ENCODE measurements at regions not wholly inside any gene's neighbourhood (a gene's known extent, or its start where the extent isn't known, plus 50 kb on each side); places are given as distances from the start of the nearest gene placed in this dataset.
A peak's percentile ranks its signal among the peaks of the same experiment; 100 is the strongest.

DNA sequence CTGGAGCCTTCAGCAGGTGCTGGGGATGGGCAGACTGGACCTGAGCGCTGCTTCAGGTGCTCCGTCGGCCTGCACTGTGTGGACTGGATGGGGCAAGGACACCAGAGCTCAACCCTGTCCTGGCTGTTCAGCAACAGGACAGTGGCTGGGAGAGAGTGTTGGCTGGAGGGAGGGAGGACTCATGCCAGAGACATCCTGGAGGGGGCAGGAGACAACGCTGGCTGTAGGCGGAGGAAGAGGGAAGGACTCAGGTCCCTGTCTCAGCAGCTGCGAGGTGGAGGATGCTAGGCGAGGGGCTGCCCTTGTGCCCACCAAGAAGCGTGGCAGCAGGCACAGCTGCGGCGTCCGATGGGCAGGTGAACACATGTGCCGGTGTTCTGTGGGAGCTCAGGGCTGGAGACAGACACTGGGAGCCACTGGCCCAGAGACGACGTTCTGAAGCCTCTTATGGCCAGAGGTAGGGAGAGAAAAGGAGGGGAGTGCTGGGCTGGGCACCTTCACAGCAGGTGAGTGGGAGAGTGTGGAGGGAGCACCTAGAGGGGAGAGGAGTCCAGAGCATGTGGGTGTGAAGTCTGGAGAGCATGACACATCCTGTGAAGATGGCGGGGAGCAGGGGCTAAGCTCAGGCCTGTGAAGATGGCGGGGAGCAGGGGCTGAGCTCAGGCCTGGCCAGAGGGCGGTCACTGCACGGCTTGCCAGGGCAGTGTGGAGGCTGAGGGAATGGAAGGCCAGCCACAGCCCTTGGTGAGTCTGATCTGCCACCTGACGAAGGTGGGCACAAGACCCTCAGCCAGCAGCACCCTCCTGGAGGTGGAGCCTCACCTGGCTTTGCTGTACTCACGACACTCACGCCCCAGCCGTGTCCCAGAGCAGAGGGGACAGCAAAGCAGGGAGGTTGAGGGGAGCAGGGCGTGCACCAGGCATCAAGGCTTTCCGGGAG is 79.1 kb upstream of the FCN1 start:
- H2BK5ac ChIP-seq (ENCODE audit: low read depth, low read length, poor library complexity, severe bottlenecking), result no peak overlapping the region
- no peak overlapping the region for H3K4ac ChIP-seq (ENCODE audit: low read depth in 1 of 2, low read length in 2 of 2)
- no peak overlapping the region for H3K18ac ChIP-seq (ENCODE audit: low read depth in 1 of 2, low read length in 2 of 2)
- H3K9ac ChIP-seq (ENCODE audit: low read length), result no peak overlapping the region
- H2AFZ ChIP-seq (ENCODE audit: low read depth, low read length), result no peak overlapping the region
- no peak overlapping the region for H2BK120ac ChIP-seq (ENCODE audit: low read depth, low read length)
- no peaks in the 10 kb centered on the region for H3K79me1 ChIP-seq (replicated peaks; ENCODE audit: low read length, poor library complexity, severe bottlenecking)
- H2AK5ac ChIP-seq (ENCODE audit: low read length, severe bottlenecking), result no peak overlapping the region
- H4K8ac ChIP-seq (ENCODE audit: low read length), result no peak overlapping the region
- no peak overlapping the region for H3K27ac ChIP-seq (ENCODE audit: low read length, poor library complexity, severe bottlenecking)
- H4K91ac ChIP-seq (ENCODE audit: low read length), result no peak overlapping the region
- H2BK15ac ChIP-seq (ENCODE audit: low read depth, poor library complexity, severe bottlenecking), result no peak overlapping the region
- H3K4me3 ChIP-seq (ENCODE audit: insufficient read depth in 1 of 2, low read depth in 1 of 2, low read length in 2 of 2), result no peak overlapping the region
- H3K14ac ChIP-seq (ENCODE audit: low read length in 2 of 2), result no peak overlapping the region
- H3K4me2 ChIP-seq (ENCODE audit: low read length, poor library complexity, severe bottlenecking), result no peak overlapping the region
- H3K27me3 ChIP-seq (ENCODE audit: control insufficient read depth in 1 of 2, insufficient read depth in 1 of 2, low read length in 2 of 2), result peaks cover 0 to 28% of the 10 kb centered on the region in 2 experiments
- 77% methylated on average over 24 of the region's 24 CpGs for WGBS
- no peaks in the 10 kb centered on the region for H3K36me3 ChIP-seq (ENCODE audit: control insufficient read depth in 1 of 2, insufficient read depth in 2 of 2, low read depth in 1 of 2, low read length in 2 of 2)
- DNase-seq, result no peak
- no peaks in the 10 kb centered on the region for H3K4me1 ChIP-seq (ENCODE audit: control insufficient read depth, insufficient read depth, low read depth, low read length)
- H3K9me3 ChIP-seq (ENCODE audit: control insufficient read depth, low read length), result peaks cover 45% of the 10 kb centered on the region
- no peak overlapping the region for H2BK12ac ChIP-seq (ENCODE audit: low read length in 2 of 2)
- no peak overlapping the region for H3K23ac ChIP-seq (ENCODE audit: low read length in 2 of 2)

DNA sequence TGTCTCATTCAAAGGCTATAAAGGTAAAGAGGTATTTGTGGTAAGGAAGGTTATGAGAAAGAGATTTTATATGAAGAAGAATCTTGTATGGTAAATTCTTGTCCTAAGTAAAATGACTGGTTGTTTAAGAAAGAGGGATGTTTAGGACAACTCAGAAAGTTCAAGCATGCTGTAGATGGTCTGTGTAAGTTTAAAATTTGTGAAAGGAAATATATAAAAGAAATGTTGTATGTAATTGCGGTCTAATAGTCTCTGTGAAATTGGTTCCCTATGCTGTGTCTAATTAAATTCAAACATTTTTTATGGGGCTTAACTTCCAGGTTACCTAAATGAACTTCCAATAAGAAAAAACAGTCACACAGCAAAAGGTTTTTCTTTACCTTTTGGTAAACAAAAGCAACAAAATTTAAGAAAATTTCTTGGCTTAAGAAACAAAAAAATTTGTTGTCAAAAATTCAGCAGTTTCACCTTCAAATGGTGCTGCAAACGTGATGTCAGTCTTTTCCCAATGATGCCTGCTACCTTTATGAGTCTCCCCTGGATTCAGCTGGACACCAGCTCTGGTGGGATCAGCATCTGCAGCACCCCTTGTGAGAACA is 83.0 kb upstream of the FCN1 start:
- no peak overlapping the region for H3K23ac ChIP-seq (ENCODE audit: low read length in 2 of 2)
- H4K8ac ChIP-seq (ENCODE audit: low read length), result no peak overlapping the region

GRCh38 chr9:135001526-135001925 is 83.8 kb upstream of the FCN1 start:
- Histone ChIP-seq H3K14ac (ENCODE audit: low read length in 2 of 2) (no peak overlapping the region), H3K9me3 (ENCODE audit: control insufficient read depth, low read length) (peaks cover 50% of the 10 kb centered on the region), H3K4me2 (ENCODE audit: low read length, poor library complexity, severe bottlenecking) (no peak overlapping the region), H2BK120ac (ENCODE audit: low read depth, low read length) (no peak overlapping the region), H2AK5ac (ENCODE audit: low read length, severe bottlenecking) (no peak overlapping the region), H2BK15ac (ENCODE audit: low read depth, poor library complexity, severe bottlenecking) (no peak overlapping the region), H3K27me3 (ENCODE audit: control insufficient read depth in 1 of 2, insufficient read depth in 1 of 2, low read length in 2 of 2) (peaks cover 0 to 5% of the 10 kb centered on the region in 2 experiments), H4K8ac (ENCODE audit: low read length) (no peak overlapping the region), H3K18ac (ENCODE audit: low read depth in 1 of 2, low read length in 2 of 2) (no peak overlapping the region), H4K91ac (ENCODE audit: low read length) (no peak overlapping the region), H3K4me3 (ENCODE audit: insufficient read depth in 1 of 2, low read depth in 1 of 2, low read length in 2 of 2) (no peak overlapping the region), H3K79me1 (replicated peaks; ENCODE audit: low read length, poor library complexity, severe bottlenecking) (no peaks in the 10 kb centered on the region), H3K4ac (ENCODE audit: low read depth in 1 of 2, low read length in 2 of 2) (no peak overlapping the region), H2AFZ (ENCODE audit: low read depth, low read length) (no peak overlapping the region), H2BK12ac (ENCODE audit: low read length in 2 of 2) (no peak overlapping the region), H3K9ac (ENCODE audit: low read length) (no peak overlapping the region), H3K23ac (ENCODE audit: low read length in 2 of 2) (no peak overlapping the region), H3K27ac (ENCODE audit: low read length, poor library complexity, severe bottlenecking) (no peak overlapping the region), H3K36me3 (ENCODE audit: control insufficient read depth in 1 of 2, insufficient read depth in 2 of 2, low read depth in 1 of 2, low read length in 2 of 2) (no peaks in the 10 kb centered on the region), H2BK5ac (ENCODE audit: low read depth, low read length, poor library complexity, severe bottlenecking) (no peak overlapping the region), H3K4me1 (ENCODE audit: control insufficient read depth, insufficient read depth, low read depth, low read length) (no peaks in the 10 kb centered on the region)
- no peak for DNase-seq
- 79% methylated on average over 2 of the region's 2 CpGs for WGBS

More for the DNA sequence above, 83.0 kb upstream of the FCN1 start:
- no peak overlapping the region for H4K91ac ChIP-seq (ENCODE audit: low read length)
- no peak overlapping the region for H2BK15ac ChIP-seq (ENCODE audit: low read depth, poor library complexity, severe bottlenecking)
- no peak overlapping the region for H3K18ac ChIP-seq (ENCODE audit: low read depth in 1 of 2, low read length in 2 of 2)
- peak; percentile 0 for DNase-seq
- no peak overlapping the region for H3K4me2 ChIP-seq (ENCODE audit: low read length, poor library complexity, severe bottlenecking)
- no peaks in the 10 kb centered on the region for H3K79me1 ChIP-seq (replicated peaks; ENCODE audit: low read length, poor library complexity, severe bottlenecking)
- H2BK12ac ChIP-seq (ENCODE audit: low read length in 2 of 2), result no peak overlapping the region
- WGBS, result 29% methylated on average over 2 of the region's 2 CpGs
- no peaks in the 10 kb centered on the region for H3K36me3 ChIP-seq (ENCODE audit: control insufficient read depth in 1 of 2, insufficient read depth in 2 of 2, low read depth in 1 of 2, low read length in 2 of 2)
- H3K9ac ChIP-seq (ENCODE audit: low read length), result no peak overlapping the region
- H3K27ac ChIP-seq (ENCODE audit: low read length, poor library complexity, severe bottlenecking), result no peak overlapping the region
- no peak overlapping the region for H2BK5ac ChIP-seq (ENCODE audit: low read depth, low read length, poor library complexity, severe bottlenecking)
- no peak overlapping the region for H2AK5ac ChIP-seq (ENCODE audit: low read length, severe bottlenecking)
- H3K14ac ChIP-seq (ENCODE audit: low read length in 2 of 2), result no peak overlapping the region
- no peak overlapping the region for H2BK120ac ChIP-seq (ENCODE audit: low read depth, low read length)
- no peak overlapping the region for H3K4ac ChIP-seq (ENCODE audit: low read depth in 1 of 2, low read length in 2 of 2)
- H3K4me1 ChIP-seq (ENCODE audit: control insufficient read depth, insufficient read depth, low read depth, low read length), result no peaks in the 10 kb centered on the region
- peaks cover 0 to 8% of the 10 kb centered on the region in 2 experiments for H3K27me3 ChIP-seq (ENCODE audit: control insufficient read depth in 1 of 2, insufficient read depth in 1 of 2, low read length in 2 of 2)
- H2AFZ ChIP-seq (ENCODE audit: low read depth, low read length), result no peak overlapping the region
- peaks cover 50% of the 10 kb centered on the region for H3K9me3 ChIP-seq (ENCODE audit: control insufficient read depth, low read length)
- no peak overlapping the region for H3K4me3 ChIP-seq (ENCODE audit: insufficient read depth in 1 of 2, low read depth in 1 of 2, low read length in 2 of 2)

GRCh38 chr9:135002336-135002735 is 84.6 kb upstream of the FCN1 start:
- no peak overlapping the region for H3K9ac ChIP-seq (ENCODE audit: low read length)
- no peak overlapping the region for H2AK5ac ChIP-seq (ENCODE audit: low read length, severe bottlenecking)
- H3K36me3 ChIP-seq (ENCODE audit: control insufficient read depth in 1 of 2, insufficient read depth in 2 of 2, low read depth in 1 of 2, low read length in 2 of 2), result no peaks in the 10 kb centered on the region
- no peak overlapping the region for H2BK120ac ChIP-seq (ENCODE audit: low read depth, low read length)
- no peak overlapping the region for H3K23ac ChIP-seq (ENCODE audit: low read length in 2 of 2)
- no peak overlapping the region for H4K91ac ChIP-seq (ENCODE audit: low read length)
- no peak overlapping the region for H3K18ac ChIP-seq (ENCODE audit: low read depth in 1 of 2, low read length in 2 of 2)
- no peak overlapping the region for H2BK12ac ChIP-seq (ENCODE audit: low read length in 2 of 2)
- H3K4ac ChIP-seq (ENCODE audit: low read depth in 1 of 2, low read length in 2 of 2), result no peak overlapping the region
- WGBS, result 74% methylated on average over 4 of the region's 6 CpGs
- H3K4me1 ChIP-seq (ENCODE audit: control insufficient read depth, insufficient read depth, low read depth, low read length), result no peaks in the 10 kb centered on the region
- no peak overlapping the region for H2BK15ac ChIP-seq (ENCODE audit: low read depth, poor library complexity, severe bottlenecking)
- peaks cover 0 to 5% of the 10 kb centered on the region in 2 experiments for H3K27me3 ChIP-seq (ENCODE audit: control insufficient read depth in 1 of 2, insufficient read depth in 1 of 2, low read length in 2 of 2)
- no peak overlapping the region for H3K27ac ChIP-seq (ENCODE audit: low read length, poor library complexity, severe bottlenecking)
- H3K9me3 ChIP-seq (ENCODE audit: control insufficient read depth, low read length), result peaks cover 46% of the 10 kb centered on the region
- H3K4me2 ChIP-seq (ENCODE audit: low read length, poor library complexity, severe bottlenecking), result no peak overlapping the region
- H2BK5ac ChIP-seq (ENCODE audit: low read depth, low read length, poor library complexity, severe bottlenecking), result no peak overlapping the region
- H2AFZ ChIP-seq (ENCODE audit: low read depth, low read length), result no peak overlapping the region
- DNase-seq, result no peak
- H4K8ac ChIP-seq (ENCODE audit: low read length), result no peak overlapping the region
- H3K4me3 ChIP-seq (ENCODE audit: insufficient read depth in 1 of 2, low read depth in 1 of 2, low read length in 2 of 2), result no peak overlapping the region
- no peaks in the 10 kb centered on the region for H3K79me1 ChIP-seq (replicated peaks; ENCODE audit: low read length, poor library complexity, severe bottlenecking)
- H3K14ac ChIP-seq (ENCODE audit: low read length in 2 of 2), result no peak overlapping the region

Measured in mesenchymal stem cell (in vitro differentiated cells and primary cell).